Progenitor cell of endocrine pancreas (in vitro differentiated cells): ENCODE measurements at regions not wholly inside any gene's neighbourhood (a gene's known extent, or its start where the extent isn't known, plus 50 kb on each side); places are given as distances from the start of the nearest gene placed in this dataset.

ENCODE experiments used
- DNase-seq: peaks from one replicate; pipeline ENCODE4 v3.0.0; 2021; ENCODE audit warnings: low spot score; ENCODE audit not compliant: unreplicated experiment
- H3K27ac Mint-ChIP-seq: 2 replicates; pipeline ENCODE4 v1.8.0; 2021; ENCODE audit warnings: mild to moderate bottlenecking, moderate library complexity, mixed read lengths
- H3K27me3 Mint-ChIP-seq: 2 replicates; pipeline ENCODE4 v1.8.0; 2021; ENCODE audit warnings: mixed read lengths
- H3K36me3 Mint-ChIP-seq: 2 replicates; pipeline ENCODE4 v1.8.0; 2022; ENCODE audit warnings: mixed read lengths; ENCODE audit not compliant: insufficient read depth
- H3K4me1 Mint-ChIP-seq: 2 replicates; pipeline ENCODE4 v1.8.0; 2021; ENCODE audit warnings: low read depth, mixed read lengths
- H3K4me3 Mint-ChIP-seq: 2 replicates; pipeline ENCODE4 v1.8.0; 2021; ENCODE audit warnings: low read depth, mild to moderate bottlenecking, moderate library complexity, mixed read lengths
- H3K9me3 Mint-ChIP-seq: 2 replicates; pipeline ENCODE4 v1.8.0; 2021; ENCODE audit warnings: low read depth, mixed read lengths
- CTCF ChIP-seq: fragments of 200-600 bp; sonication (generic); IDR thresholded peaks from one replicate; pipeline ENCODE4 v1.5.0; 2021; ENCODE audit warnings: antibody characterized with exemption, mild to moderate bottlenecking; ENCODE audit not compliant: unreplicated experiment

GRCh38 chr6:110548110-110548847 lies 71.9 kb upstream of the SLC22A16 start:
- Mint-ChIP-seq H3K36me3 (no peaks in the 10 kb centered on the region), H3K27me3 (no peaks in the 10 kb centered on the region), H3K4me1 (no peaks in the 10 kb centered on the region), H3K27ac (no peak overlapping the region), H3K9me3 (peaks cover 8% of the 10 kb centered on the region), H3K4me3 (no peak overlapping the region)
- no peak for TF ChIP-seq CTCF
- no peak for DNase-seq

- no peak overlapping the region for H3K27ac Mint-ChIP-seq
- peaks cover 8% of the 10 kb centered on the region for H3K9me3 Mint-ChIP-seq
- H3K4me1 Mint-ChIP-seq = no peaks in the 10 kb centered on the region
- no peak for TF ChIP-seq CTCF
- H3K36me3 Mint-ChIP-seq = no peaks in the 10 kb centered on the region
- no peak overlapping the region for H3K4me3 Mint-ChIP-seq
- H3K27me3 Mint-ChIP-seq = no peaks in the 10 kb centered on the region
- no peak for DNase-seq
Observed at GRCh38 chr6:110547266-110547964, 71.0 kb upstream of the SLC22A16 start.

GRCh38 chr6:110545081-110545872 lies 68.9 kb upstream of the SLC22A16 start:
- Mint-ChIP-seq H3K36me3 (no peaks in the 10 kb centered on the region), H3K4me1 (no peaks in the 10 kb centered on the region), H3K27ac (no peak overlapping the region), H3K27me3 (no peaks in the 10 kb centered on the region), H3K4me3 (no peak overlapping the region), H3K9me3 (no peaks in the 10 kb centered on the region)
- no peak for DNase-seq
- TF ChIP-seq CTCF = no peak

- no peak for DNase-seq
- TF ChIP-seq CTCF = no peak
- H3K4me3 Mint-ChIP-seq = no peak overlapping the region
- no peaks in the 10 kb centered on the region for H3K9me3 Mint-ChIP-seq
- no peak overlapping the region for H3K27ac Mint-ChIP-seq
- no peaks in the 10 kb centered on the region for H3K27me3 Mint-ChIP-seq
- no peaks in the 10 kb centered on the region for H3K4me1 Mint-ChIP-seq
- no peaks in the 10 kb centered on the region for H3K36me3 Mint-ChIP-seq
Observed at GRCh38 chr6:110544472-110544871, 68.1 kb upstream of the SLC22A16 start.

- no peaks in the 10 kb centered on the region for H3K9me3 Mint-ChIP-seq
- TF ChIP-seq CTCF = no peak
- H3K36me3 Mint-ChIP-seq = no peaks in the 10 kb centered on the region
- H3K4me1 Mint-ChIP-seq = no peaks in the 10 kb centered on the region
- H3K4me3 Mint-ChIP-seq = no peak overlapping the region
- no peak for DNase-seq
- no peak overlapping the region for H3K27ac Mint-ChIP-seq
- H3K27me3 Mint-ChIP-seq = no peaks in the 10 kb centered on the region
Observed at GRCh38 chr6:110543106-110543505, 66.7 kb upstream of the SLC22A16 start.
